H9 (cell line): ENCODE measurements at regions not wholly inside any gene's neighbourhood (a gene's known extent, or its start where the extent isn't known, plus 50 kb on each side); places are given as distances from the start of the nearest gene placed in this dataset.

Experiments
- DNase-seq: peaks from one replicate; pipeline ENCODE4 v3.0.0-alpha.2; 2017
- H2AFZ ChIP-seq: one replicate; pipeline ENCODE4 v1.6.1; 2013; ENCODE audit warnings: mild to moderate bottlenecking, low read length, control low read depth, moderate library complexity
- H2AK5ac ChIP-seq: 2 replicates; pipeline ENCODE4 v1.6.1; 2013; ENCODE audit warnings: low read length, control low read depth, mixed read lengths; ENCODE audit not compliant: insufficient read length
- H2BK120ac ChIP-seq: one replicate; pipeline ENCODE4 v1.6.1; 2013; ENCODE audit warnings: low read depth, mild to moderate bottlenecking, low read length, control low read depth, inconsistent platforms; ENCODE audit not compliant: poor library complexity, severe bottlenecking
- H2BK12ac ChIP-seq: 2 replicates; pipeline ENCODE4 v1.6.1; 2013; ENCODE audit warnings: low read length, control low read depth, mixed read lengths, low read depth; ENCODE audit not compliant: insufficient read length
- H2BK15ac ChIP-seq: 2 replicates; pipeline ENCODE4 v1.6.1; 2013; ENCODE audit warnings: low read depth, low read length, control low read depth
- H2BK20ac ChIP-seq: one replicate; pipeline ENCODE4 v1.6.1; 2013; ENCODE audit warnings: low read depth, mild to moderate bottlenecking, low read length, control low read depth, inconsistent platforms; ENCODE audit not compliant: poor library complexity, severe bottlenecking
- H2BK5ac ChIP-seq: 2 replicates; pipeline ENCODE4 v1.6.1; 2013; ENCODE audit warnings: low read length, control low read depth, mixed read lengths; ENCODE audit not compliant: insufficient read length
- H3K14ac ChIP-seq: 2 replicates; pipeline ENCODE4 v1.6.1; 2013; ENCODE audit warnings: low read length, control low read depth; ENCODE audit not compliant: insufficient read depth
- H3K18ac ChIP-seq: 2 replicates; pipeline ENCODE4 v1.6.1; 2013; ENCODE audit warnings: low read depth, mild to moderate bottlenecking, mixed read lengths, low read length, control low read depth; ENCODE audit not compliant: insufficient read length
- H3K23ac ChIP-seq: 2 replicates; pipeline ENCODE4 v1.6.1; 2013; ENCODE audit warnings: low read length, control low read depth, mixed read lengths, low read depth; ENCODE audit not compliant: insufficient read length
- H3K23me2 ChIP-seq: 2 replicates; pipeline ENCODE4 v1.6.1; 2013; ENCODE audit warnings: low read depth, mild to moderate bottlenecking, mixed read lengths, low read length, control low read depth; ENCODE audit not compliant: insufficient read length, poor library complexity, severe bottlenecking
- H3K27ac ChIP-seq: 2 replicates; pipeline ENCODE4 v1.5.1; 2013; ENCODE audit warnings: low read length, control low read depth, mixed read lengths, low read depth; ENCODE audit not compliant: insufficient read length
- H3K27me3 ChIP-seq: 2 replicates; pipeline ENCODE4 v1.6.1; 2013; ENCODE audit warnings: low read length, control low read depth, inconsistent platforms; ENCODE audit not compliant: insufficient read depth
- H3K4ac ChIP-seq: 2 replicates; pipeline ENCODE4 v1.6.1; 2013; ENCODE audit warnings: low read depth, mild to moderate bottlenecking, control low read depth, inconsistent platforms, low read length, moderate library complexity
- H3K4me1 ChIP-seq: 2 replicates; pipeline ENCODE4 v1.6.1; 2013; ENCODE audit warnings: low read length, control low read depth, inconsistent platforms; ENCODE audit not compliant: insufficient read depth
- H3K4me2 ChIP-seq: 2 replicates; pipeline ENCODE4 v1.6.1; 2013; ENCODE audit warnings: low read length, control low read depth, mixed read lengths; ENCODE audit not compliant: insufficient read length, insufficient read depth
- H3K56ac ChIP-seq: 2 replicates; pipeline ENCODE4 v1.6.1; 2013; ENCODE audit warnings: low read depth, mild to moderate bottlenecking, mixed read lengths, low read length, control low read depth; ENCODE audit not compliant: insufficient read length
- H3K79me1 ChIP-seq: 2 replicates; pipeline ENCODE4 v1.6.1; 2013; ENCODE audit warnings: low read depth, mild to moderate bottlenecking, moderate library complexity, low read length, control low read depth, inconsistent platforms; ENCODE audit not compliant: insufficient read depth, poor library complexity, severe bottlenecking
- H3K79me2 ChIP-seq: 2 replicates; pipeline ENCODE4 v1.6.1; 2013; ENCODE audit warnings: low read length, control low read depth, inconsistent platforms; ENCODE audit not compliant: insufficient read depth
- H3K9ac ChIP-seq: 2 replicates; pipeline ENCODE4 v1.6.1; 2013; ENCODE audit warnings: low read length, control low read depth, mixed read lengths; ENCODE audit not compliant: insufficient read length; ENCODE audit errors: extremely low read depth
- H3K9me3 ChIP-seq: one replicate; pipeline ENCODE4 v1.6.1; 2013; ENCODE audit warnings: low read depth, low read length, inconsistent platforms; ENCODE audit not compliant: control insufficient read depth
- H3T11ph ChIP-seq: one replicate; pipeline ENCODE4 v1.6.1; 2013; ENCODE audit warnings: mild to moderate bottlenecking, low read length, control low read depth, inconsistent platforms
- H4K20me1 ChIP-seq: one replicate; pipeline ENCODE4 v1.6.1; 2013; ENCODE audit not compliant: control insufficient read depth, insufficient read length, insufficient read depth
- H4K5ac ChIP-seq: 2 replicates; pipeline ENCODE4 v1.6.1; 2013; ENCODE audit warnings: low read depth, mild to moderate bottlenecking, mixed read lengths, low read length, control low read depth; ENCODE audit not compliant: insufficient read length
- H4K8ac ChIP-seq: replicated peaks from 2 replicates; pipeline ENCODE4 v1.6.1; 2013; ENCODE audit warnings: low read length, control low read depth, mixed read lengths, low read depth; ENCODE audit not compliant: insufficient read length
- H4K91ac ChIP-seq: 2 replicates; pipeline ENCODE4 v1.6.1; 2013; ENCODE audit warnings: low read depth, mild to moderate bottlenecking, moderate library complexity, mixed read lengths, low read length, control low read depth; ENCODE audit not compliant: insufficient read length
- H3K27ac Mint-ChIP-seq, 3 experiments: 2 replicates in 2 of 3; 3 replicates in 1 of 3; pipeline ENCODE4 v1.8.0; 2020 to 2021; ENCODE audit warnings: mixed read lengths in 3 of 3, mild to moderate bottlenecking in 1 of 3, moderate library complexity in 1 of 3
- H3K27me3 Mint-ChIP-seq: 2 replicates; pipeline ENCODE4 v1.8.0; 2021; ENCODE audit warnings: low read depth, mild to moderate bottlenecking, moderate library complexity, mixed read lengths
- H3K36me3 Mint-ChIP-seq, 3 experiments: 2 replicates in 2 of 3; 3 replicates in 1 of 3; pipeline ENCODE4 v1.8.0; 2020 to 2021; ENCODE audit warnings: low read depth in 3 of 3, mixed read lengths in 3 of 3; ENCODE audit not compliant: insufficient read depth in 1 of 3
- H3K4me1 Mint-ChIP-seq, 2 experiments: 2 replicates each; pipeline ENCODE4 v1.8.0; 2020; ENCODE audit warnings: mixed read lengths in 2 of 2
- H3K4me3 Mint-ChIP-seq, 2 experiments: 2 replicates in 1 of 2; 3 replicates in 1 of 2; pipeline ENCODE4 v1.8.0; 2020 to 2021; ENCODE audit warnings: mild to moderate bottlenecking in 2 of 2, mixed read lengths in 2 of 2, moderate library complexity in 1 of 2
- H3K9me3 Mint-ChIP-seq, 2 experiments: 2 replicates in 1 of 2; 3 replicates in 1 of 2; pipeline ENCODE4 v1.8.0; 2020; ENCODE audit warnings: mild to moderate bottlenecking in 2 of 2, mixed read lengths in 2 of 2, moderate library complexity in 1 of 2
- WGBS: extraction: QIAGEN DNeasy Blood & Tissue Kit; methylation state at CpG from one replicate; pipeline ENCODE4 v1.1.7; 2013; ENCODE audit warnings: missing lambda C conversion rate, low lambda C conversion rate, mixed read lengths; ENCODE audit not compliant: insufficient read length; ENCODE audit errors: extremely low coverage; 5-methylcytosine and 5-hydroxymethylcytosine counted together
- TF ChIP-seq, protein P1 (sequence below): fragments of 200-600 bp; sonication (generic); conservative IDR thresholded peaks from 3 replicates; pipeline ENCODE4 v1.8.0; 2021; ENCODE audit warnings: antibody characterized with exemption, mild to moderate bottlenecking

DNA sequence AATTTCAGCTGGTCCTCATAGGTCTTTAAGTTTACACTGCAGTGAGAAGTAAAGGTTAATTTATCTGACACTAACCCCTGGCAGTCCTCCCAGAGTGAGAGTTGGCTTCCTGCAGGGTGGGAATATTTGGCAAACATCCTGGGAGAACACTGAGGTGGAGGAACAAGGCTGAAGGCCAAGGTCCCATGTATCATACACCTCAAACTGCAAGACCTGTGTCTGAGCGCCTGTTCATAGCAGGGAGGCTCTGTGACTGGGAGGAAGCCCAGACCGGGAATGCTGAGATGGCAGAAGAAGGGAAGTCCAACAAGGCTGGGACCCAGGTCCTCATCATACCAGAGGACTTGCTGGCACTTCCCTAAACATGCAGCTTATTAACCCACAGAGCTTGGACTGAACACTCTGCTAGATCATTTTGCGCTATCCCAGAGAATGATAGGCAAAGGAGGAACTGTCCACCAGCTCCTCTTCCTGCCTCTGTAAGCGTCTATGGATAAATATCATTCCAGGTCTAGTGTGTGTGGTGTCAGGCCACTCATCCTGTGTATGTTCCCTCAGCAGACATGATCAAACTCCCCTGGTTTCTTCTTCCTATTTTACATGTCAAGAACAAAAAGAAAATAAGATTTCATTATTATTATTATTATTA, 199.6 kb upstream of the CNOT2 start:
- H3K18ac ChIP-seq: no peak overlapping the region

More for the DNA sequence above, 199.6 kb upstream of the CNOT2 start:
- Histone ChIP-seq H3K23ac (no peak overlapping the region), H4K91ac (no peak overlapping the region), H3K23me2 (no peaks in the 10 kb centered on the region), H3K79me2 (no peaks in the 10 kb centered on the region), H3K4me2 (no peak overlapping the region), H2BK120ac (no peak overlapping the region), H2BK20ac (no peak overlapping the region), H3K9ac (no peak overlapping the region), H2AFZ (no peak overlapping the region), H3K79me1 (no peaks in the 10 kb centered on the region), H3K56ac (no peak overlapping the region), H4K5ac (no peak overlapping the region), H3K4ac (no peak overlapping the region), H3K27me3 (no peaks in the 10 kb centered on the region), H2BK12ac (no peak overlapping the region), H4K8ac (no peak overlapping the region), H4K20me1 (no peaks in the 10 kb centered on the region), H2BK5ac (no peak overlapping the region), H3K9me3 (no peaks in the 10 kb centered on the region), H2AK5ac (no peak overlapping the region), H2BK15ac (no peak overlapping the region), H3K27ac (no peak overlapping the region), H3T11ph (no peak overlapping the region), H3K14ac (no peak overlapping the region), H3K4me1 (no peaks in the 10 kb centered on the region)
- no peaks in the 10 kb centered on the region for H3K9me3 Mint-ChIP-seq
- H3K4me3 Mint-ChIP-seq: no peak overlapping the region; a peak in 1 of 5 replicates
- H3K4me1 Mint-ChIP-seq: no peaks in the 10 kb centered on the region
- H3K36me3 Mint-ChIP-seq: no peaks in the 10 kb centered on the region
- WGBS: no CpG with 5 or more reads among the region's 4 CpGs
- TF ChIP-seq, protein P1, sequence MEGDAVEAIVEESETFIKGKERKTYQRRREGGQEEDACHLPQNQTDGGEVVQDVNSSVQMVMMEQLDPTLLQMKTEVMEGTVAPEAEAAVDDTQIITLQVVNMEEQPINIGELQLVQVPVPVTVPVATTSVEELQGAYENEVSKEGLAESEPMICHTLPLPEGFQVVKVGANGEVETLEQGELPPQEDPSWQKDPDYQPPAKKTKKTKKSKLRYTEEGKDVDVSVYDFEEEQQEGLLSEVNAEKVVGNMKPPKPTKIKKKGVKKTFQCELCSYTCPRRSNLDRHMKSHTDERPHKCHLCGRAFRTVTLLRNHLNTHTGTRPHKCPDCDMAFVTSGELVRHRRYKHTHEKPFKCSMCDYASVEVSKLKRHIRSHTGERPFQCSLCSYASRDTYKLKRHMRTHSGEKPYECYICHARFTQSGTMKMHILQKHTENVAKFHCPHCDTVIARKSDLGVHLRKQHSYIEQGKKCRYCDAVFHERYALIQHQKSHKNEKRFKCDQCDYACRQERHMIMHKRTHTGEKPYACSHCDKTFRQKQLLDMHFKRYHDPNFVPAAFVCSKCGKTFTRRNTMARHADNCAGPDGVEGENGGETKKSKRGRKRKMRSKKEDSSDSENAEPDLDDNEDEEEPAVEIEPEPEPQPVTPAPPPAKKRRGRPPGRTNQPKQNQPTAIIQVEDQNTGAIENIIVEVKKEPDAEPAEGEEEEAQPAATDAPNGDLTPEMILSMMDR: no peak
- DNase-seq: no peak
- H3K27me3 Mint-ChIP-seq: no peaks in the 10 kb centered on the region
- H3K27ac Mint-ChIP-seq: peak overlapping the region in 1 of 3 experiments; percentile 59; a peak in 1 of 7 replicates
